Activated CD4-positive, CD25-positive, alpha-beta regulatory T cell treated with anti-CD3 and anti-CD28 coated beads, Interleukin-2, amount 50 U/mL, for 24 hours (primary cell): ENCODE measurements at regions not wholly inside any gene's neighbourhood (a gene's known extent, or its start where the extent isn't known, plus 50 kb on each side); places are given as distances from the start of the nearest gene placed in this dataset.
A peak's percentile ranks its signal among the peaks of the same experiment; 100 is the strongest.
"Not testable (repeated sequence)": the region's sequence is repeated elsewhere in the genome, so short reads cannot be mapped to it uniquely, and the experiment has no call there.

ENCODE experiments used
- ATAC-seq, 2 donors: fragments of 150-1000 bp; cut with Tn5 transposase; one replicate each; pipeline ENCODE4 v1.10.0; 2021; ENCODE audit warnings: mild to moderate bottlenecking in 1 of 2, moderate library complexity in 1 of 2

DNA sequence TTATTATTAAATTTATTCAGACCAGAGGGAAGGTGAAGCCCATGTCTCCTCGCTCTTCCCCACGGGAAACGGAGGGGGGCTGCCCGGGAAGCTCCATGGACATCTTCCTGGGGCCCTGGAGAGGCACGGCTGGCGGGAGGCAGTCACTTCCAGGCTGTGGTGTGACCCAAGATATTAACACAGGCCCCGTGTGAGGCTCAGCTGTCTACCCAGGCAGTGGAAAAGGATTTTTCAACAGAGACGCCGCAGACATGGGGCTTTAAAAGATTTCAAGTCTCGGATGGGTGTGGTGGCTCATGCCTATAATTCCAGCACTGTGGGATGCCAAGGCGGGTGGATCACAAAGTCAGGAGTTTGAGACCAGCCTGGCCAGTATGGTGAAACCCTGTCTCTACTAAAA lies 117.9 kb downstream of the ERMARD start:
- no peak for ATAC-seq

DNA sequence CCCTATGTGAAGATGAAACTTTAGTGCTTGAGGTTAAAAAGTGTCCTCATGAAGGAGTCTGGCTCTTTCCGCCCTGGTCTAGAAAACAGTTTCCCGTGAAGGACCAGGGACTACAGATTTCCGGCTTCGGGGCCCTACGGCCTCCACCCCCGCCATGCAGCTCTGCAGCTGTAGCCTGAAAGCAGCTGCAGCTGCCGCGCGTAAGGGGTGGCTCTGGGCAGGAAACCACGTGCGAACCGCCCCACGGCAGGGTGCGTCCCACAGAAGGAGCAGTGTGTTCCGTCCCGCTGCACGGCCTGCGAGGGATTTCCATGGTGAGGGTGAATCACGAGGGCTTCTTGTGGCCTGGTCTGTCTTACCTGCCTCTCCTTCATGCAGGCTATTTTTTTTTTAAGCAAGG lies 117.0 kb downstream of the ERMARD start:
- peak; percentile 64 to 74 for ATAC-seq

DNA sequence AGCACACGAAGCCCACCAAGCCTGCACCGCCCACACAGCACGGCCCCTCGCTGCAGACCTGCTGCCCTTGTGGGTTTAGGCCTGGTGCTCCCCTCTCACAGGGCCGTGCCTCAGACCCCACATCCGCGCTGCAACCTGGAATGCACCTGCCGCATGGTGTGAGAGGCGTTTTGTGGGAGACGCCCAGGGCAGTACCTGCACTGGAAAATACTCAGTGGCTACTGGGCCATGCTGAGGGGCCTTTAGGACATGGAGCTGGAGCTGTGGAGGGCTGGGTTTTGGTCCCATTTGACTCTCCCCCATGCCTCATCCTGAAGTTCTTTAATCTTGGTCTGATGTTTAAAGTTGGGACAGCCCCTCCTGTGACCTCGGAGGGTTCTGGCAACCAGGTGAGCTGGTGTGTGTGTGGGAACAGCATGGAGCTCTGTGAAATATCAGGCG lies 116.3 kb downstream of the ERMARD start:
- ATAC-seq, result no peak

DNA sequence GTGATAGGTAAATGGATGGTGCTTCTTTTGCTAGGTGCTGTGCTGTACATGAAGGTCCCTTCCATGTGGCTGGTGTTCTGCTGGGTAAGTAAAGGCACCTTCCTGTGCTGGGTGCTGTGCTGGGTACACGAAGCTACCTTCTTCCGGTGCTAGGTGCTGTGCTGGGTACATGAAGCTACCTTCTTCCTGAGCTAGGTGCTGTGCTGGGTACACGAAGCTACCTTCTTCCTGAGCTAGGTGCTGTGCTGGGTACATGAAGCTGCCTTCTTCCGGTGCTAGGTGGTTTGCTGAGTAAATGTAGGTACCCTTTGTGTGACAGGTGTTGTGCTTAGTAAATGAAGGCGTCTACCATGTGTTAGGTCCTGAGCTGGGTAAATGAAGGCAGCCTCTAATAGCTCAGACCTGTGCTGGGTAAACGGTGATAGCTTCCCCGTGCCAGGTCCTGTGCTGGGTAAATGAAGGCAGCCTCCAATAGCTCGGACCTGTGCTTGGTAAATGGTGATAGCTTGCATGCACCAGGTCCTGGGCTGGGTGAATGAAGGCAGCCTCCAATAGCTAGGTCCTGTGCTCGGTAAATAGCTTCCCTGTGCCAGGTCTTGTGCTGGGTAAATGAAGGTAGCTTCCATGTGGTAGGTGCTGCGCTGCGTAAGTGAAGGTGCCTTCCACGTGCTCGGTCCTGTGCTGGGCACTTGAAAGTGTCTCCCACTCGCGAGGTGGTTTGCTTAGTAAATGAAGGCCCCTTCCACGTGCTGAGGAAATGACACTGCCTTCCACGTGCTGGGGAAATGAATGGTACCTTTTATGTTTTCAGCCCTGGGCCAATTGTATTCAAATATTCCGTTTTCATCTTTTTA lies 115.5 kb downstream of the ERMARD start:
- no peak for ATAC-seq

DNA sequence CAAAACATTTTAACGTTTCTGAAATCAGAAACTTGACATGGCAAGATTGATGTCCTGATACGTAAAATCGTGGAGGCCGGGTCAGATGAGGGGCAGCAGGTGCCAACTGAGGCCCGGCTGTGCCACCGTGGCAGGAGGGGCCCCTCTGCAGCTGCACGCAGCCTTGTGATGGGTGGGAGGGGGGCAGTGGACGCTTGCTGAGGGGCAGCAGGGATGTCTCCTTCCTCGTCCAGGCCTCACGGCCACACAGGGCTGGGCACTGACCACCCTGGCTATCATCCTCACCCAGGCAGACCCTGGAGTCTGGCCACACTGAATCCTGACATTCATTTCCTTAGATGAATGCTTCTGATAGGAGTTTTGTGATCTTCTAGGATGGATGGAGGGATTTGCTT lies 114.7 kb downstream of the ERMARD start:
- no peak for ATAC-seq

DNA sequence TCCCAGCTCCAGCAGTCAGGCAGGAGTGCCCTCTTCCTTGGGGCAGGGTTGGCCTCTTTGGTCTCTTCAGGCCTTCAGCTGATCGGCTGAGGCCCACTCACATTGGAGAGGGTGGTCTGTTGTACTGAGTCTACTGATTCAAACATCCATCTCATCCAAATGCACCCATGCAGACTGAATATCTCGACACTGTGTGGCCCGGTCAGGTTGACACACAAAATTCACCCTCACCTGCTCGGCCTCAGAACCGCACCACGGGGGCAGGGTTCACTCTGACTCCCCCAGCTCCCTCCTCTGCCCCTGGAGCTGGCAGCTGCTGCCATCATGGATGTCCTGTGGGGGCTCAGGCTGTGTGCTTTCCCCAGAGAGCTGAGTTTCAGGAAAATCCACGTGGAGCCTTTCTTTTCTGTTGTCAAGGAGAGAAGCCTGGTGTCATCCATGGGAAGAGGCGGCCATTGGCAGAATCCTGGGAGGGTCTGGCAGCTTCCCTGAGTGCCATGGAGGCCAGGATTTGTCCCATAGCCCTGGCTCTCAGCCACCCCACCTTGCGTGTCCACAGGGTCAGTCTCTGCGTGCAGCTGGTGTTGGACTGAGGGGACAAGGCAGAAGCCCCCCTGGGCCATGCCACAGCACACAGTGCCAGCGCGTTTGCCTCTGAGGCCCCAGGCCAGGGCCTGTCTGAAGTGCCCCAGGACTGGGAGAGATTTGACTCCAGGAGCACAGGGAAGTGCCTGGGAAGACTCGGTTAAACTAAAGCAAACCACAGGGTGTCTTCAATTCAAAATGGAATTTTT lies 114.1 kb downstream of the ERMARD start:
- no peak for ATAC-seq

DNA sequence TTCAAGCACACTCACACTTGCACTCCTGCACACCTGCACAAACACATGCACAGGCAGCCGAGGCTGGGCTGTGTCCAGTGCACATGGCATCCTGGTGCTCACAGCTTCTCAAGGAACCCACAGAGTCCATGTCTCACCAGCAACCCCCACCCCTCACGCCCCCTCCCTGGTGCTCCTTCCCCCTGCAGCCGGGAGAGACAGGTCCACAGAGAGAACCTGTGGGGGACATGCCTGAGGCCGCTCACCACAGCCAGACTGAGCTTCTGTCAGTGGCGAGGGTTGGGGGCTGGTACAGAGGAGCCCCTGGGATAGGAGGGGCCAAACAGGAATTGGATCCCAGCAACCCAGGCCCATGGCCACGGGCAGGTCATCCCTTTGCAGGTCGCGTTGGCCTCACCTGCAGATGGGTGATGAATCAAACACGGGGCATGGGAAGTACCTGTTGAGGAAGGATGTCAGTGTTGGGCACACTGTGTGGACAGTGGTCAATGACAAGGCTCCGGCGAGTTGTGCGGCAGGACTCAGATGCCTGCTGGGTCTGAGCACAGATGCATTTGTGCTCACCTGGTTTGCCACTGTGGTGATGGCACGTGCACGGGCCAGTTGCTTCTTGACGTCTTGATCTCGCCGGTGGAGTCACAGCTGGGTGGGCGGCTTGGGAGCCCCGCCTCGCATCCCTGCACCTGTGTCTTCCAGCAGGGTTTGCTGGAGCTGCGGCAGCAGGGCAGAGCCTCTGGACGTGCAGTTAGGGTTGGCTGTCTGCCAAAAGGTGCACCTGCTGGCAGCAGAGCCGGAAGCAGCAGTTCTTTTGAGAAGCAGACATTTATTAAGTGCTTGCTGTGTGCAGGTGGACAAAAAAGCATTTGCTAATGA lies 113.0 kb downstream of the ERMARD start:
- ATAC-seq, result no peak

DNA sequence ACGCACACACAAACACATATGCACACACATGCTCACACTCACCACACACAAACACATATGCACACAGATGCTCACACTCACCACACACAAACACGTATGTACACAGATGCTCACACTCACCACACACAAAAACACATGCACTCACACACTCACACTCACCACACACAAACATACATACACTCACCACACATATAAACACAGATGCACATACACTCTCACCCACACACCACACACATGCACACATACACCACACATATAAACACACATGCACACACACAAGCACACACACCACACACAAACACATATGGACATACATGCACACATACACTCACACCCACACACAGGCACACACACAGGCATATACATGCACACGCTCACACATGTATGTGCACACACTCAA lies 112.3 kb downstream of the ERMARD start:
- ATAC-seq, result no peak

DNA sequence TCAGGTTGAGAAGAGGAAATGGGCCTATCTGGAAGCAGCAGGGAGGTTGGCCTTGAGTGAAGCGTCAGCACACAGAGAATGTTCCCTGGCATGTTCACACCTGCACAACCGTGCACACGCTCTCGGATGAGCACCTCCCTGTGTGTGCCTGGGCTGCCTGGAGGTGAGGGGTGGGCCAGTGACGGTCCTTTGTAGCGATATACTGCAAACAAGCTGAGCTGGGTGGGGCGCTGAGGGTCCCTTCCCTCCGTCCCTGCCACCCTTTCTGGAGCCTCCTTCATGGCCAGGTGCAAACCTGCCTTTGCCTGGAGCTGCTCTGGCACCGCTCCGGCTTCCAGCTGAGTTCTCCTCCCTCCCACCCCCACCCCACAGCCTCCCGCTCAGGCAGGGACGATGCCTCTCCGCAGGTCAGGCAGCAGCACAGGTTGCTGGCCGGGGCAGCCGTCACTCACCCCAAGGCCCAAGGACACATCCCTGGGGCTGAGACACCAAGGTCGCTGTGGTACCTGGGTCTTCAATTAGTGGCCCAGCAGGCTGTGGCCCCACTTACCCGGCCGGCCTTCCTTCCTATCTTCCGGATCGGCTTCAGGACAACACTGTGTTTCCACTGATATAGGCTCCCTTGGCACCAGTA lies 111.6 kb downstream of the ERMARD start:
- ATAC-seq, result no peak

DNA sequence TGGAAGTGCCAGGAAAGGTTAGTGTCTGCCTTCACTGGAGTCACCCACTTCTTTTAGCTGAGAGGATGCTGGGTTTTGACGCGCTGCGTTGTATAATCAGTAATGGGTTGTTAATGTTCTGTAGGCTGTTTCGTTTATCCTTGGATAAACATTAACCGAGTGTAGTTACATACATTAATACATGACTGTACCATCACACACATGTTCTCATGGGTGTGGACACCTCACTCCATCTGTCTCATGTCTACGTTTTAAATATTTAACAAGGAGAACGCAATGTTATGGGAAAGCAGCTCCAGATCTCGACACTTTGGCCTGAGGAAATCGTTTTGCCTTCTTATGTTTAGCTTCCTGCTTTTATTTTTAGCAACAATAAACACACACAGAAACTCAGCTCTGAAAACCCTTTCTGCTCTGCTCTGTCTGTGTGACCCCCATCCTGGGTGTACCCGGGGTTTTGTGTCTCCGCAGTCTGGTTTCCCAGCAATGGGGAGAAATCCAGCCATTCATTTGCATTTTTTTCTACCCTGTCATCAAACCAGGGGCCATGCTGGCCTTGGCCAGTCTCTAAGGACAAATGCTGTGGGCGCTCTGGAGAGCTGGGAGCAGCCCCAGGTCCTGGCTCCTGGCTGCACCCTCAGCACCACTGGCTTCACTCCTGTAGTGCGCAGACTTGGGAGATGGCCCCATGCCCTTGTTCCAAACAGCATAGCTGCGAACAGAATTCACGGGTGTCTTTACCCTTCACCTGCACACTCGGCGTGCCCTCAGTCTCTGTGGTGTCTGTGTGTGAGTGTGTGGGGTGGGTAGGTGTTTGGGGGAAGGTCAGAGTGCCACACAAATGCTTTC lies 110.8 kb downstream of the ERMARD start:
- no peak for ATAC-seq

DNA sequence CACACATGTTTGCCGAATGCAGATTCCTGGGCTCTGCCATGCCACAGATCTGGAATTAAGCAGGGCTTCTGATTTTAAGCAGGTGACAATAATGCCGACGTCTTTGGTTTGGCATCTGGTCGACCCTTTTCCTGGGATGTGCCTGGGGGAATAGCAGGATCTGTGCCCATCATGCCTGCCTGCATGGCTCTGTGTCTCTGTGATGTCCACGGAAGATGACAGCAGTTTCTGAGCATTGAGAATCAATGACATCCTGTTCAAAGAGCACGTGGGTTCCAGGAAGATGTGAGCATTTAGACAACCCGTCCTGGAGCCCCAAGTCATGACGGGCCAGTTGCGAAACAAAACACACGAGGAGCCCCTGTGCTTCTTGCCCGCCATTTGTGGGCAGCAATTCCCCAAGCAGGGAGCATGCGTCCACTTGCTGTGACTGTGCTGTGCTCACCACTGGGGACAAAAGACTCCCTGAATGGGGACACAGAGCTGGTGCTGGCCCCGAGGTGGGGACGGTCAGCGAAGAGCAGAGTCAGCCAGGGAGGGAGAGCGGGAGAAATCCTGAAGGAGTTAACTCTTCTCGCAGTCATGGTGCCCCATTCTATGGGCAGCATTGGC lies 110.1 kb downstream of the ERMARD start:
- no peak for ATAC-seq

DNA sequence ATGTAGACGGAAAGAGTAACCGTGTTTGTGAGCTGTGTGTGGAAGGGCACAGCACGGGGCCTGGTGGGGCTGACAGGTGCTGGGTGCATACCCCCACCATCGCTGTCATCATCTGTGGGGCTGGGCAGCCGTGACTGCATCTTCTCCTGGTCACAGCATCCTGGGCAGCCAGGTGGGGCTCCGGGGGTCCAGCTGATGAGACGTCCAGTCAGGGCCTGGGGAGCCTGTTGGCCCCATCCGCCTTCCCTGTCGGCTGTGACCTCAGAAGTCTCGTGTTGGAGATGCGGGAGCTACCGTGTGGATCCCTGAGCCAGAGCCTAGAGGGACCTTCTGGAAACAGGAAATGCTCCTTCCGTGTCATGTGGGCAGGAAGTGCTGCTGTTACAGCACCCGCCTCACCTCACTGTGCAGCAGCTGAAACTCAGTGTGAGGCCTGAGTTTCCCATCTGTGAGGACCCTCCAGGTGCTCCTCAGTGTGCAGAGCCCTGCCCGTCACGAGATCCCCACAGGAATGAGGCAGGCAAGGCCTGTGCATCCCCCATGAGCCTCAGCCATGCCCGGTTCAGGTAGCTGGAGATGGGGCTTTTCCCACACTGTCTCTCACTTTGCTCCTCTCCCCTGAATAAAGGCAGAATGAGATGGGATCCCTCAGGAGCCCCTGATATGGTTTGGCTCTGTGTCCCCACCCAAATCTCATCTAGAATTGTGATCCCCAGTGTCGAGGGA lies 108.7 kb downstream of the ERMARD start:
- ATAC-seq, result no peak

DNA sequence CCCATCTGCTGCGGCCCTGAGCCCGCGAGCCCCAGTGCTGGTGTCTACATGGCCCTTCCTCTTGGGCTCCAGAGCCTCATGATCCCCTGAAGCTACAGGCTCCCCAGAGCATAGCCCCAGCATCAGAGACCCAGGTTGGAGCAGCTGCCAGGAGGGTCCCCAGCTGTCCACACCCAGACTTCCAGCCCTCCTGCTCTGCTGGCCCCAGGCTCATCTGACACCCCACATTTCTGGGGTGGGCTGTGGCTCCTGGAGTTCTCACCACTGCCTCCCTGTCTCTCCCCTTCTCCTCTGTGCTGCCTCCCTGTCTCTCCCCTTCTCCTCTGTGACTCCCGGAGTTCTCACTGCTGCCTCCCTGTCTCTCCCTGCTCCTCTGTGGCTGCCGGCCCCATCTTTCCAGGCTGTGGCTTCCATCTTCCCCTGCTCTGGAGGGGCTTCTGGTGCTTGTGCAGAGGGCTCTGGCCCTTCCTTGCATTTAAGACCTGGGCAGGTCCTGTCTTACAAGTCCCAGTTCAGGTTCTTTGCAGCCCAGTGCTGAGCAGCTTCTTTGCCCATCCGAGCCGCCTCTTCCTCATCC lies 108.1 kb downstream of the ERMARD start:
- ATAC-seq, result no peak

DNA sequence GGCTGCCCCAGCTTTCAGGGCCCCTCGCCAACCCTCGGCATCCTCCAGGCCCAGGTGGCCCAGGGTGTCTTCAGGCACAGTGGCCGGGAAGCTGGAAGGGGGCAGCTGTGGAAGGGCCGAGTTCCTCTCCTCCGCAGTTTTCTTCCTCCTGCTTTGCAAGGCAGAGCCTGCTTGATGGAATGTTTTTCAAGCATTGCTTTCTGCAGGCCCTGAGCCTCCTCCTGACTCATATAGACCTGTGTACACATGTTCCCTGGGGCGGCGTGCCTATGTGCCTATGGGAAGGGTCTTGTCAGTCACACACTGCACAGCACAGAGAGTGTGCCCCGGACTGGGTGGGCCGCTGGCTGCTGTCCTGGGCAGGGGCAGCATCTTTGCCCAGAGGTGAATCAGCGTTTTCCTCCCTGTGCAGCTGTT lies 107.5 kb downstream of the ERMARD start:
- ATAC-seq, result no peak

DNA sequence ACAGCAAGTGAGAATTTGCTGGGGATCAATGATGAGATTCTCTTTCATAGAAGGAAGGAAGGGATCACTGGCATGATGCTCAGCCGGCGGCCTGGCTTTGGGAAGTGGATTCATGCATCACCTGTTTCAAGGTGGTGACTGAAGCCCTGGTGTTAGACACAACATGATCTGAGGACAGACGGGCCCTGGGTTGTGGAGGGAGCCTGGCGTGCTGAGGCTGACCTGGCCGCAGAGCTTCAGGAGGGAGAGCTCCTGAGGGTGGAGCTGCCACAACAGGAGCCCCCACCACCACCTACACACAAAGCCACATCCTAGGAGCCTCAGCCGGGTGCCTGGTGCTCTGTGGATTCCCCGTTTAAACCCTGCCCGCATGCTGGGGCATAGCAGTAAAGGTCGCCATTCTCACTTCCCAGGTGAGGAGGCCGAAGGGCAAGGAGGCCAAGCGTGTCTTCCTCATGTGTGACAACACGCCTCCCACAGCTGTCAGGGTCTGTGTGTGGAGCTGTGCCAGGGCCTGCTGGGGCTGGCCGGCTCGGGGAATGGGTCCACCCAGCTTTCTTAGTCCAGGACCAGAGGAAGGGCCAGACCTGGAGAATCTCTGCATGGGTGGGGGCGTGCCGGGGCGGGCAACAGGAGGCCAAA lies 107.0 kb downstream of the ERMARD start:
- no peak for ATAC-seq

DNA sequence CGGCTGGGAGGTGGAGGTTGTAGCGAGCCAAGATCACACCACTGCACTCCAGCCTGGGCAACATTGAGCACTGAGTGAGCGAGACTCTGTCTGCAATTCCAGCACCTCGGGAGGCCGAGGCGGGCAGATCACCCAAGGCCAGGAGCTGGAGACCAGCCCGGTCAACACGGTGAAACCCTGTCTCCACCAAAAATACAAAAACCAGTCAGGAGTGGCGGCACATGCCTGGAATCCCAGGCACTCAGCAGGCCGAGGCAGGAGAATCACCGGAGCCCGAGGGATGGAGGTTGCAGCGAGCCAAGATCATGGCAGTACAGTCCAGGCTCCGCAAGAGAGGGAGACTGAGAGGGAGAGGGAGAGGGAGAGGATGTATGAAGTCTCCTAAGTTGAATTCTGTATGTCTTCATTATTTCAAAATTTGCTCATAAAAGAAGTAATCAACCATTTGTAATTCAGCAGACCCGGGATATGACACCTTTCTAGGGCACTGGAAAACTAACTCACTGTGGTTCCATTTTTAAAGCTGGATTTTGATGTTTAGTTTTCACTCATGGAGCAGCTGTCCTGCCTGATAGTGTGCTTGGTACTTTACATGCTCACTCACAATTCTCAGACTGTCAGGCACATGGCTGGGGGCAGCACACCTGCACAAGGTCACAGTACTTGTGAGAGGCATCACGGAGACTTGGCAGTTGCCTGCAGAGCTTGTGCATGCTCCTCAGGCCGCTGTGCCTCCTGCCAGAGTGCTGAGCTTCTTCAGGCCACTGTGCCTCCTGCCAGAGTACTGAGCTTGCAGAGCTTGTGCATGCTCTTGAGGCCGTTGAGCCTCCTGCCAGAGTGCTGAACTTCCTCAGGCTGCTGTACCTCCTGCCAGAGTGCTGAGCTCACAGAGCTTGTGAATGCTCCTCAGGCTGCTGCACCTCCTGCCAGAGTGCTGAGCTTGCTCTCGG lies 106.2 kb downstream of the ERMARD start:
- no peak for ATAC-seq

DNA sequence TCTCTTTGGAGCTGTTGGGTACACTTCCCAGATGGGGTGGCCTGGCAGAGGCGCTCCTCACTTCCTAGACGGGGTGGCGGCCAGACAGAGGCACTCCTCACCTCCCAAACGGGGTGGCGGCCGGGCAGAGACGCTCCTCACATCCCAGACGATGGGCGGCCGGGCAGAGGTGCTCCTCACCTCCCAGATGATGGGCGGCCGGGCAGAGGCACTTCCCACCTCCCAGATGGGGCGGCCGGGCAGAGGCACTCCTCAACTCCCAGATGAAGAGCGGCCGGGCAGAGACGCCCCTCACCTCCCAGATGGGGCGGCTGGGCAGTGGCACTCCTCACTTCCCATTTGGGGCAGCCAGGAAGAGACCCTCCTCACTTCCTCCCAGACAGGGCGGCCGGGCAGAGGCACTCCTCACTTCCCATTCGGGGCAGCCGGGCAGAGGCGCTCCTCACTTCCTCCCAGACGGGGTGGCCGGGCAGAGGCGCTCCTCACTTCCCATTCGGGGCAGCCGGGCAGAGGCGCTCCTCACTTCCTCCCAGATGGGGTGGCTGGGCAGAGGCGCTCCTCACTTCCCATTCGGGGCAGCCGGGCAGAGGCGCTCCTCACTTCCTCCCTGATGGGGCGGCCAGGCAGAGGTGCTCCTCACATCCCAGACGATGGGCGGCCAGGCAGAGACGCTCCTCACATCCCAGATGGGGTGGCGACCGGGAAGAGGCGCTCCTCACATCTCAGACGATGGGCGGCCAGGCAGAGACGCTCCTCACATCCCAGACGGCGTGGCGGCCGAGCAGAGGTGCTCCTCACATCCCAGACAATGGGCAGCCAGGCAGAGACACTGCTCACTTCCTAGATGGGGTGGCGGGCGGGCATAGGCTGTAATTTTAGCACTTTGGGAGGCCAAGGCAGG lies 105.3 kb downstream of the ERMARD start:
- not testable (repeated sequence) for ATAC-seq
